GM21737 (cell line): ENCODE measurements at regions not wholly inside any gene's neighbourhood (a gene's known extent, or its start where the extent isn't known, plus 50 kb on each side); places are given as distances from the start of the nearest gene placed in this dataset.

Experiments
- ATAC-seq: cut with Tn5 transposase; IDR thresholded peaks from one replicate; pipeline ENCODE4 v1.9.1; 2021; ENCODE audit warnings: mild to moderate bottlenecking, moderate library complexity; ENCODE audit not compliant: unreplicated experiment

- no peak for ATAC-seq
These were observed 149.4 kb upstream of the KCNMB2 start for GRCh38 chr3:178386880-178387279.

DNA sequence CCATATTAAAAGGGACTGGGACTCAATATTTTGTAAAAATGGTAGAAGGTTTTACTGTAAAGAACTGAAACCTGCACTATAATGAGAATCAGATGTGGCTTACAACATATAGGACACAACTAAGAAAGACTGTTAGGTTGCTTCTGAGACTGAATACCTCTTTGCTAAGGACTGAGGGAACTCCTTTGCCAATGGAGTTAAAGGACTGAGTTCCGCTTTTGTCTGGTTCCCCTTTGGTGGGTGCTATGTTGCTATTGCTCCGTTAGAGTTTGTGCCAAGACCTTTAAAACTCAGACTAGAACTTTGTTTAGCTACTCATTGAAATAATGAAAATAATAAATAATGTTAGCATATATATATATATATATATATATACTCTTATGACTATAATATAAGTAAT lies 147.8 kb upstream of the KCNMB2 start:
- ATAC-seq: no peak

DNA sequence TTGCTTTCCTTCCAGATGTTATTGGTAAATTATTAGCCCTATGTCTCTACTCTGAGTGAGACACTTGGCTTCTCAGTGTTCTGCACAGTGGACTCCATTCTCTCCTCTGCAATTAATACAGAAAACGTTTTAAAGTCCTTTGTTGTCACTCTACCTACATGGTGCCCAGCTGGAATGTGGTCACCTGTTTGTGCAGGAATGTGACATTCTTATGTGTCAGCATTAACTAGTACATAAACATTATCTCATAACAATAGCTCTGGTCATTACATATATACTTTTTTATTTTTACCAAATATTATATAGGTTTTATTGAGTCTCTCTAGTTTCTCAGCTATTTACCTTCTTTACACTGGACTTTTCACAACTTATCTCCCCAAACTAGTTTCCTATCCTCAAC lies 147.0 kb upstream of the KCNMB2 start:
- ATAC-seq: no peak

DNA sequence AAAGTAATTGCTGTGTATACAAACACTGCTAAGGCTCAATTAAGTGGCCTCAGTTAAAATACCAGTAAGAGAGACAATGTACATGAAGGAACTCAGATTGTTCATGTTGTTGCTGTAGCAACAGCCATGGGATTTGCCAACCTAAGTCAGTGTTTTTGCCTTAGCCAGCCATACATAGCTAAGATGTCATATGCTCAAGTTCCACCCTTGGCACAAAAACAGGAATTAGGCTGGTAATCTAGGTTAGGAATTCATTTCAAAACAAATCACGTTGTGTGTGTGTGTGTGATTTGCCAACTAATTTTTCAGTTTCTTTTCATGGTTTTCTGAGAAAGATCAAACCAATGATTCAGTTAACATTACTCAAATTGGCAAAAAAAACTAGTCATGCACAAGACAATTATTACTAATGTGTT lies 143.7 kb upstream of the KCNMB2 start:
- ATAC-seq: no peak

- ATAC-seq: no peak
These were observed 143.1 kb upstream of the KCNMB2 start for GRCh38 chr3:178393146-178393545.

DNA sequence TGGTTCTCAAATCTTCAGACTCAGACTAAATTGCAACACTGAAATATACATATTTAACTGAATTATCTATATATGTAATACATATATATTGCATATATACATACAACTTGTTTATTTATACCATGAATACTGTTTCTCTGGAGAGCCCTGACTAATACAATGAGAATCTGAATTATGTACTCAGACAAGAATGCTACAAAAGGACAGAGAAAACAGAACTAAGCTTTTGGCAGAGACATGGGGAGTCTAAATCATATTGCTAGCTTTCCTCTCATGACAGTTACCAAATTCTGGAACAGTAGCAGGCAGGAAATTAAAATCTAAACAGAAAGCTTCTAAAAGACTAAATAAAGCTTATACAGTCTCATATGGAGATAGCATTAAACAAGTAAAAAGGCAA lies 142.4 kb upstream of the KCNMB2 start:
- no peak for ATAC-seq

GRCh38 chr3:178396318-178396717 lies 139.9 kb upstream of the KCNMB2 start:
- no peak for ATAC-seq

- ATAC-seq: no peak
These were observed 139.0 kb upstream of the KCNMB2 start for GRCh38 chr3:178397202-178397601.

- ATAC-seq: no peak
These were observed 138.4 kb upstream of the KCNMB2 start for GRCh38 chr3:178397836-178398235.

- no peak for ATAC-seq
These were observed 131.3 kb upstream of the KCNMB2 start for GRCh38 chr3:178404961-178405360.

GRCh38 chr3:178405531-178405930 lies 130.7 kb upstream of the KCNMB2 start:
- ATAC-seq: no peak

DNA sequence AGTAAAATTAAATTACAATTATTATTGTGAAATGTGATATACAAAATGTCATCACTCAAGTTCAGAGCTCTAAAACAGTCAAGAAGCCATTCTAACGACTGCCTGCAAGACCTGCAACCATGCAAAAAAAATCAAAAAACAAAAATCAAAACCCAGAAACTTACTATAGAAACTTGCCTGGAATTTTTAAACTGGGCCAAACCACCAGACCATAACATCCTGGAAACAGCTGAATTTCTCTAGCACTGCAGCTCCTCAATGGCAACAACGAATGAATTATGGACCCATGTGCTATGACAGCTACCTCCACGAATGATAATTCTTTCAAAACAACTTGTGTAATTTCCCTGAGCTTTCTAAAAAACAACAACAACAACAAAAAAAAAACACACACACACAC lies 130.0 kb upstream of the KCNMB2 start:
- ATAC-seq: no peak

DNA sequence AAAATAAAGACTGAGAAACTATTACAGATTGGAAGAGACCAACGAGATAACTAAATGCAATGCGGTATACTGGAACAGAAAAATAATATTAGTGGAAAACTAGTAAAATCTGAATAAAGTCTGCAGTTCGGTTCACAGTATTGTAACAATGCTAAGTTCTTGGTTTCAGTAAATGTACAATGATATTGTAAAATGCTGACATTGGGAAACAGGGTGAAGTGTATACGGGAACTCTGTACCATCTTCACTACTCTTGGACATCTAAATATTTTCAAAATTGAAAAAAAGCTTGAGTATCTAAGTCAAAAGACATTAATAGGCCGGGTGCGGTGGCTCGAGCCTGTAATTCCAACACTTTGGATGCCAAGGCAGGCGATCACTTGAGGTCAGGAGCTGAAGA lies 120.9 kb upstream of the KCNMB2 start:
- no peak for ATAC-seq

GRCh38 chr3:178417736-178418135 lies 118.5 kb upstream of the KCNMB2 start:
- ATAC-seq: no peak

GRCh38 chr3:178419071-178419470 lies 117.2 kb upstream of the KCNMB2 start:
- no peak for ATAC-seq

DNA sequence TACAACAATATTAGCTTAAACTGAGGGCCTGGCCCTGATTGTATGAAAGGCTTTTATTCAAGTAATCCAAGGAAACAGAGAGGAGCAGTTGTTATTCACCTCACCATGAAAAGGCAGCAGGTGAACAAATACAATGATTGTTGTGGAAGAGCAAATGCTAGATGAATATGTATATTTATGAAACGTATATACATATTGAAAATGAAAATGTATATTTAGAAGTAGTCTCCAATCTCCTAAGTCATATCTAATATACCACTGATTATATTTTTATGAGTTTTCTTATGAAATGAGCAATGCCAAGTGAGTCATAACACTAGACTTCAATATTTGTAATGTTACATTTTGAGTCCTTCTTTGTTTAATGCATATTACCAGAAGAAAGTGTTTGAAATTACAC lies 116.2 kb upstream of the KCNMB2 start:
- no peak for ATAC-seq

- no peak for ATAC-seq
These were observed 115.2 kb upstream of the KCNMB2 start for GRCh38 chr3:178421069-178421468.

GRCh38 chr3:178422406-178422805 lies 113.8 kb upstream of the KCNMB2 start:
- no peak for ATAC-seq

DNA sequence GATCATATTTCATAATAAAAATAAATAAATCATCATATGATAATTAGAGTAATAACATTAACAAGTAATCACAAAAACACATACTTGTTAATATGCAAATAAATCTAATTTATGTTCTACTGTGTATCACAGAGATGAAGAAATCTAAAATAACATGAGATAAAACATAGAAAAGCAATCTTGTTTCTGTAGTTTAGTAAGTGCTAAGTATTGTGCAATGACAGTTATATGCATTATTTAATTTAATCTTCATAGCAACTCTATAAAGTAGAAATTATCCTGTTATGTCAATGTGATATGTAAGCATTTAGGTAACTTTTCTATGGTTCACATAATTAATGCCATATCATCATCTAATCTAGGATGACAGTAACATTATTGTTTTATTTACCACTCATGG lies 108.2 kb upstream of the KCNMB2 start:
- ATAC-seq: no peak

GRCh38 chr3:178434206-178434805 lies 101.9 kb upstream of the KCNMB2 start:
- no peak for ATAC-seq

GRCh38 chr3:178435575-178435974 lies 100.7 kb upstream of the KCNMB2 start:
- ATAC-seq: no peak

DNA sequence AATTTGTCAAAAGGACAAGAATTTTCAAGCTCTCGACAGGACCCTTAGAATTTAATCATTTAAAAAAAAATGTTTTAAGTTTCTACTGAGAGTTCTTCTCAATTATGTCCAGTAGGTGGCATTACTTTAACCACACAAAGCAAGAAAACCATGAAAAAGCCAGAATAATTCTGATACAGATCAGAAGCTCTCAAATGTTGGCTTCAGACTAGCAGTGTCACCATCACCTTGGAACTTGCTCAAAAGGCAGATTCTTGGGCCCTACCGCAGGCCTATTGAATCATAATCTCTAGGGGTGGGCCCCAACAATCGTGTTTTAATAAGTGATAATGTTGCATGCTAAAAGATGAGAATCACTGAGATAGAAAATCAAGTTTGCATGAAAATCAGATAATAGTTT lies 99.5 kb upstream of the KCNMB2 start:
- no peak for ATAC-seq

- ATAC-seq: no peak
These were observed 99.0 kb upstream of the KCNMB2 start for GRCh38 chr3:178437236-178437635.

GRCh38 chr3:178439504-178439903 lies 96.7 kb upstream of the KCNMB2 start:
- no peak for ATAC-seq
